Nucleus accumbens (tissue), 56 donors: ENCODE measurements at regions not wholly inside any gene's neighbourhood (a gene's known extent, or its start where the extent isn't known, plus 50 kb on each side); places are given as distances from the start of the nearest gene placed in this dataset.

Experiments
- DNase-seq, 56 donors: peaks; one replicate each; lab custom pipeline; 2025; lab: John Stamatoyannopoulos, UW

DNA sequence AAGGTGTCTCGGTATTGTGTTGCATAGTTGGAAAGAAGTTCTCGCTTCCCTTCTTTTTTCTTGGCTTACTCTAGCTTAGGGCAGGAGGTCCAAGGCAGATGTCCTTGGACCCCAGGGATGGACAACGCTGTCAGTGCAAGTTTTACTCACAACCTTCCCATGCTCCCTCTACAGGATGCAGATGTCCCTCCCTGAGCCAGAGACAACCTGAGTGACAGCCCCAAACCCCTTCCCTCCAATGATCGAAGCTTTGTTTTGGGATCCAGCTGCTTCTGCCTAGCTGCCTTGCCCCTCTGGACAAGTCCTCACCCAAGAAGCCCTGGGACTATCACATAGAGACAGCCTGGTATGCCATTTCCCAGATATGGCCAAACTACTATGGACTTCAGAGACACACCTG is 112.0 kb upstream of the RAP1B start:
- no peak for DNase-seq

DNA sequence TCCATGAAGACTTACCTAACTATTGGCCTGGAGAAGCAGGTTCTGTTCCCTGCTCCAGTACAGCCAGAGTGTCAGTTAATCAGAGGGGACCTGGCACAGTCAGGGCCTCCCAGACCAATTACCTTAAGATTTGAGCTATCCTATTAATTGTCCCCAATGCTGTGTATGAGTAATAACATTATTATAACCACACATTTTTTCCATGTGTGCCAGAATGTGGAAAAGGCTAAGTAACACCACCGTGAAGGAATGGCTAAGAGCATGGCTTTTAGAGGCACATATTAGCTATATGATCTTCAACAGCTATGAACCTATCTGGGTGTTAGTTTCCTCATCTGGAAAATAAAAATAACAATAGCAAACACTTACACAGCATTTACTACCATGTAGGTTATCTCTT is 111.1 kb upstream of the RAP1B start:
- no peak for DNase-seq

DNA sequence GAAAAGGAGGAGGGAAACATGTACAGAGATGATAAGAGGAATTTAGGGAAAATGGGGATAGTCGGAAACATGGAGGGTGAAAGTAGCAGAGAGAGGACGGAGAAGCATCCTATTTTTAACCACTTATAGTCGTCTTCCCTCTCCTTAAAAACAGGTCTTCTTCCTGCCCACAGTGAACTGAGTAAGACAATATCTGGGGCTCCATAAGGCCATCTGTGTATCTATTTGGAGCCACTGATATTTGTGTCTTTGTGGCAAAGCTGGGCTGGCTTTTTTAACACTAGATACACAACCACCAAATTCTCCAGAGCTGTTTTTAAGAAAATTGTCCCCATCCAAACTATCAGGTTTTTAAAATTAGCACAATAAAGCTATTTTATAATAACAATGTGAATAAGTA is 109.5 kb upstream of the RAP1B start:
- DNase-seq: no peak

DNA sequence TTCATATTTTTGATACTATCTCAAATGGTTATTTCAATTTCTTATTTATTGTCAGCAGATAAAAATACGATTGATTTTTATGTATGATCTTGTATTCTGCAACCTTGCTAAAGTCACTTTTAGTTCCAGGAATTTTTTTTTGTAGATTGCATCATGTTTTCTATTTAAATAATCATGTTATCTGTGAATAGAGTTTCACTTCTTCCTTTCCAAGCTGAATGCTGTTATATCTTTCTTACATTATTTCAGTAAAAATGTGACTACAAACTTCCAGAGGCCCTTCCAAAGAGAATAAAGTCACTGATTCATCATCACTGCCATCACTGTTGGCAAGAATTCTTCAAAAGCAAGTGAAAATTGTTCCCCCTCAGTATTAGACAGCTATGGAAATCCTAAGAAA is 104.7 kb upstream of the RAP1B start:
- no peak for DNase-seq

DNA sequence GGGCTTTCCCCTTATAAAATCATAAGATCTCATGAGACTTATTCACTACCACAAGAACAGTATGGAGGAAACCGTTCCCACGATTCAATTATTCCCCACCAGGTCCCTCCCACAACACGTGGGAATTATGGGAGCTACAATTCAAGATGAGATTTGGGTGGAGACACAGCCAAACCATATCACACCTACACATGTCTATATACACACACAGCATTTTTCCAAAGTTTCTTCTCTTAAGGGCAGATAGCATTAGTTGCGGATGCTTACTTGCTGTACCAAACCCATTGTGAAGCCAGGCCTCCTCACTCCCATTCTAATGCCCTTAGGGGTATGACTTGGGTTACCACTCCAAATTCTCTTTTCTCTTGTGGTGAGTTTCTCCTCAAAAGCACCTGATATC is 104.1 kb upstream of the RAP1B start:
- no peak for DNase-seq

DNA sequence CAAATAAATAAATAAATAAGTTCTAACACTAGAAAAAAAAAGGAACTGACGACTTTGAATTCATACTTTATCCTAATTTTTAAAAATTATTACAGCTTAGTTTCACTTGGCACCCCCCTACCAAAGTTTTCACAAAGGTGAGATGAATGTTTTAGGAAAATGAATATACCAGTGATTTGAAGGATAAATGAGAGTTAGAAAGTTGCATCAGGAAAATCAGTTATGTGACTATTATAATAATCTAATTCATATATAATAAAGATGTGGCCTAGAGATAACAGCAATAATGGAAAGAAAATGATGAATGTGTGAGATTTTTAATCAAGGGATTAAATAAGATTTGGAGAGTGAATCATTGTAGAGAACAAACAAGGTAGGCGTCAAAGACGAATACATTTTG is 103.0 kb upstream of the RAP1B start:
- DNase-seq: no peak

DNA sequence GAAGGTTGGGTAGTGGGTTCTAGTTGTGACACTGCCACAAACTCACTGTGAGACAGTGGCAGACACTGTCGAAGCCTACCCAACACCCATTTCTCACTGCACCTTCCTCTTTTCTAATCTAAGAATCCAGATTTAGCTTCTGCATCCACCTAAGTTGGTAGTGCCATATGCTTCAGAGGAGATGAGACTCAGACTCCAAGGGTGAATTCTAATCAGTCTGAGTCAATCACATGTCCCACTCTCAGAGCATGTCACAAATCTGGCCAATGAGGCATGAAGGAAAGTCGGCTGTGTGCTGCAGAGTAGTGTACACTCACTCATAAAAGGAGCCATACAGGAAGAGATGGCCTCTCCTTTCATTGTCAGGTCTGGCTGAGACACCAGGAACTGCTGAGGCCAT is 102.1 kb upstream of the RAP1B start:
- DNase-seq: no peak

DNA sequence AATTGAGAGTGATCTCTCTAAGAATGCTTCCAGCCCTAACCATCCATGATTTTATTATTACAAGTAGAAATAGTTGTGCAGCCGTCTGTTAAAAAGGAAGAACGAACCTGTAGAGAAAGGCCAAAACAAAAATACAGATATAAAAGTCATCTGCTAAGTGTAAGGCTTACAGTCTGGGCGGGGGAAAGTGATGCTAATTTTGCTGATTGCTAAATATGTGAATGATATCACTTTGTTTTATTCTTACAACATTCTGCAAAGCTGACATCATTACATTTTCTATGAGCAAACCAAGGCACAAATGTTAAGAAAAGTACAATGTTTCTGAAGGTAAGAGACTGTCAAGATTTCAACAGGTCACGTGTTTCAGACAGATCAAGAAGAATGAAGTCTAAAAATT is 101.5 kb upstream of the RAP1B start:
- DNase-seq: no peak

DNA sequence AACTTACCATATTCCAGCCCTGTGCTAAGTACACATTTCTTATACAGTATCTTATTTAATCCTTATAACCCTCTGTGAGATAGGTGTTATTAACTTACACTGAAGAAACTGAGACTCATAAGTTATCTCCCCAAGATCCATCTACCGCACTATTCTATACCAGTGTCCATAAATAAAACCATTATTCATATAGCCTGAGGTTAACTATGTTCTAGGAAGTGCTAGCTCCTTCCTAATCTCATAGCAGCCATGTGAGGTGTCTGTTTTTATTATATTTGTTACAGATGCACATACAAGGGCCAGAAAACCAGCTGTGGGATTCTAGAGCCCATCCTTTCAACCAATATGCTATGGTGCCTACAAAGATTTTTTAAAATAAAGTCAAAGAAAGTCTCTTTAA is 100.3 kb upstream of the RAP1B start:
- no peak for DNase-seq

DNA sequence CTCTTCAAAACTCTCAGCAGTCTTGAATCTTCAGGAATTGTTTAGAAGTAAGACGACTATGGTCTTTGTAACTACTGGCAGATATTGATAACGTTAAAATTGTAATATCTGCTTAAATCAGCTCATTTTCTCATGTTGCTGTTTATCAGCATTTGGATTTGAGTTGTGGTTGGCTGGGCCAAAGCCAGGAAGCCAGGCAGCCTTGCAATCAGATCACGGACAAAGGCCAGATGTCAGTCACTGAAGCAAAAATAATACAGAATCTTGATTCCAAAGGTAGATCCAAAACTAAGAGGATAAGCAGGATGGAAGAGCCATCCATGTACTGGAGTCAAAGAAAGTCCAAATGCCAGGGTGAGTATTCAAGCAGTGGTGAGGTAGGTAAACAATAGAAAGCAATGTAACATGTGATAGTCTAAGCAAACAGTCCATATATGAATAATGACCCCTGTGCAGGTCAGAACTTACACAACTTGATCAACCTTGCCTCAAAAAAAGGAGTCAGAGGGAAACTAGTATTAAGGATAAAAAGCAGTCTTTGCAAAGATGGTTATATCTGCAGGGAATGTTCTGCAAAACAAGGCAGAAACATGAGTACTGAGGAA is 95.8 kb upstream of the RAP1B start:
- no peak for DNase-seq

DNA sequence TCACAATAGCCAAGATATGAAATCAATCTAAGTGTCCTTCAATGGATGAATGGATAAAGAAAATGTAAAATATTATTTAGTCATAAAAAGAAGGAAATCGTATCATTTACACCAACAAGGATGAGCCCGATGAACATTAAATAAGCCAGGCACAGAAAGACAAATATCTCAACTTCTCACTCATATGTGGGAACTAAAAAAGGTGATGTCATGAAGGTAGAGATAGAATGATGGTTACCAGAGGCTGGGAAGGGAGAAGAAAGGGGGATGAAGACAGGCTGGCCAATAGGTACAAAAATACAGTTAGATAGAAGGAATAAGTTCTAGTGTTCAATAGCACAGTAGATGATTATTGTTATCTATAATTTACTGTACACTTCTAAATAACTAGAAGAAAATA is 94.9 kb upstream of the RAP1B start:
- DNase-seq: no peak

DNA sequence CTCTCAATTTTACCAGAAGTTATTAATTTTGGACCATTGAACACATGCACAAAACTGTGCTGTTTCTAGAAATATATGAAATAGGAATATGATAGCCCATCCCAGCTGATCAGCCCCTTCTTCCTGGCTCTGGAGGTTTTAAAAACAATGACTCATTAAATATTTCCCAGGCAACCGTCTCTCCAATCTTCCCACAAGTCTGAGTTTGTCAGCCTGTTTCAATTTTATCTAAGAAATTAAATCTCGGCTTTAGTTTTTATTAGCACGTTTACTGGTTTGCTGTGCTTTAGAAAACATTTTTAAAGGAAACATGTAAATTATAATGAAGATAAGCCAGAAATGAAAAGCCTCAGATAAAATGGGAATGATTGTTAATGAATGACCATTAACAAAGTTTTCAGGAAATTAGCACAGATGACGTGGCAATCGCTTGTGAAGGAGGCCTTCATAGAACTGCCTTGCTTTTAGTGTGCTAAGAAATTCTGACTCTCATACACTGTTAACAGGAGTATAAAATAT is 89.3 kb upstream of the RAP1B start:
- no peak for DNase-seq

DNA sequence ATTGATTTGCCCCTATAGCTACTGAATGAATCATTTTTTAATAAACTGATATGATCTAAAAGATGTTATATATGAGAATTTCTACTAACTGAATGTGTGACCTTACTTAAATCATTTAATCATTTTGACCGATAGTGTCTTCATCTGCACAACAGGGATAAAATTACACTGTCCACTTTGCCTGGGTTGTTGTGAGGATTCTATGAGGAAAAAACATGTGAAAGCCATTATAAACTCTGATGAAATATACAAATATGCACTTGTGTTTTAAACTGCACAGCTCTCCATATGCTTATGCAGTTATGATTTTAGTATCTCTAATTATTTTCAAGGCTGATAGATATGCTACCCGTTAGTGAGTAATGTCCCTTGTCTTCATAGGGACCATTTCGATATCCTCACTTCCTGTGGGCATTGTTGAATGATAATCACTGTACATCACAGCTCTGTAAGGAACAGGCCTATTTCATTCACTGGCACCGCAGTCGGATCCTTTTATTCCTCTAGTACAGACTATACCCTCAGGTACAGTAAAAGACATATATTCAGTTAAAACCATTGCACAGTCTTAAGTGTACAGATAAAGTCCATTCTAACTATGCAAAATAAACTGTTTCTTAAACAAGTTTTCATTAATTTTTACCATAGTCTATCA is 88.7 kb upstream of the RAP1B start:
- DNase-seq: no peak

DNA sequence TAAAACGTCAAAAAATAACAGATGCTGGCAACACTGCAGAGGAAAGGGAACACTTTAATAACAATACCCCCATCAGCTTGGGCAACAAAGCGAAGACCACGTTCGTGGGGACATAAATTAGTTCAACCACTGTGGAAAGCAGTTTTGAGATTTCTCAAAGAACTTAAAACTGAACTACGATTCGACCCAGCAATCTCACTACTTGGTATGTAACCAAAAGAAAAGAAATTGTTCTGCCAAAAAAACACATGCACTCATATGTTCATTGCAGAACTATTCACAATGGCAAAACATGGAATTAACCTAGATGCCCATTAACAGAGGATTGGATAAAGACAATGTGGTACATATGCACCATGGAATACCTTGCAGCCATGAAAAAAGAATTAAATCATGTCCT is 81.2 kb upstream of the RAP1B start:
- no peak for DNase-seq

DNA sequence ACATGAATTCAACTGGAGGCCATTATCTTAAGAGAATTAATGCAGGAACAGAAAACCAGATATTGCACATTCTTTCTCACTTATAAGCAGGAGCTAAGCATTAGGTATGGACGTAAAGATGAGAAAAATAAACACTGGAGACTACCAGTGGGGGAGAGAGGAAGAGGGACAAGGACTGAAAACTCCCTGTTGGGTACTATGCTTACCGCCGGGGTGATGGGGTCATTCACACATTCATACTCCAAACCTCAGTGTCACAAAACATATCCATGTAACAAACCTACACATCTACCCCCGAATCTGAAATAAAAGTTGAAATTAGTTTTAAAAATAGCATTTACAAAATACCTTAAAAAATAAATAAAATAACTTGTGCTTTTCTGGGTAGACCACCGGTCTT is 80.8 kb upstream of the RAP1B start:
- no peak for DNase-seq

DNA sequence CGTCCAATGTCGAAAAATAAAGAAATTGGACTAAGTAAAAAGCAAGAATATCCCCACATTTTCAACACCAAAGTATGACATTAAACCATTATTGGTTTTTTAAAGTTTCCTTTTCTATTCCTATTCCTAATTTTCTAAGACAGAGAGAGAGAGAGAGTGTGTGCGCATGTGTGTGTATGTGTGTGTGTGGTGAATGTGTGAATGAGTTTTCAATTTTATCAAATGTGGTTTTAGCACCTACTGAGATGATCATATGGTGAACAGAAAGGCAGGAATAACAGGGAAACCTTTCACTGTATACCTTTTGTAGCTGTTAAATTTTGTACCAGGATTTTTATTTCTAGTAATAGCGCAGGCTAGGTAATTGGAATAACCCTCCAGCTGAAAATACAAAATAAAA is 80.4 kb upstream of the RAP1B start:
- no peak for DNase-seq

DNA sequence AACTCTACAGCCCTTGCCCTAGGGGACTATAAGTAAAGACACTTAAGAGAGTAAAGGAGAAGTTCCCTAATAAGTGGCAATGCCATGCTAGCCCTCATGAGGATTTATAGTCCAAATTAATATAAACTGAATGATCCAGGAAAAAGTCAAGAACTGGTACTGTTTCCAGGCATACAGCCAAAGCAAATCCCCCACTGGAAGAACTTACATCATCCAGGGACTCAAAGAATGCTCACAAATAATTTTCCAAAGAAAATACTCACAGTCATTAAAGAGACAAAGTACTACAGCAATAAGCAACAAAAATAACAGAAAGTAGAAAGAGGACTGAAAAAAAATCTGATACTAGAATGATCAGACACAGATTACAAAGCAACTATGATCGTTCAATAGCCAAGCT is 79.7 kb upstream of the RAP1B start:
- DNase-seq: no peak

DNA sequence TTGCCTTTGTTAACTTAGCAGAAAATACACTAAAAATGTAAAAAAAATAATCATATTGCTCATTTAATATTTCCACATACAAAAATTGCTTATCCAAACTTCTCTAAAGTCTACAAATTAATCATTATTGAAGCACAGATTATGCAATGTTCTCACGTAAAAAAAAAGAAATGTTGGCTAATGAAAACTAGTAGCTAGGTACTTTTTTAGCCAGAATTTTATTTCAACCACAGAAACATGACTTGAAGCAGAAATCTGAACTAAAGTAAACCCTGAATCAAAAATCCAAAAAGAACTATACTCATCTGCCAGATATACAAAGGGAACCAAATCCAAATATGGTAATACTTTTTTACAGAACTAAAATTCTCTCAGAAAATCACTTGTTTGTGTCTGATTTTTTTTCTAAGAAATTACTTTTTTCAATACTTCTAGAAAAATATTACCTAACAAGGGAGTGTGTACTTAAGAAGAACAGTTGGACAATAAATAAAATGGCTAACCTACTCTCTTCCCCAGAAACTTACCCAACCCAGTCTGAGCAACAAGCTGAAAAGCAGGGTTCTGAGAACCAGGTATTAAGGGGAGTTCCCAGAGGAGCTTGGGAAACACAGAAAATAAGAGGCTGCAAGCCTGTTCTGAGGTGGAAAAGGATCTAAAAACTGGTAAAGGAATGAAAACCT is 78.4 kb upstream of the RAP1B start:
- no peak for DNase-seq

DNA sequence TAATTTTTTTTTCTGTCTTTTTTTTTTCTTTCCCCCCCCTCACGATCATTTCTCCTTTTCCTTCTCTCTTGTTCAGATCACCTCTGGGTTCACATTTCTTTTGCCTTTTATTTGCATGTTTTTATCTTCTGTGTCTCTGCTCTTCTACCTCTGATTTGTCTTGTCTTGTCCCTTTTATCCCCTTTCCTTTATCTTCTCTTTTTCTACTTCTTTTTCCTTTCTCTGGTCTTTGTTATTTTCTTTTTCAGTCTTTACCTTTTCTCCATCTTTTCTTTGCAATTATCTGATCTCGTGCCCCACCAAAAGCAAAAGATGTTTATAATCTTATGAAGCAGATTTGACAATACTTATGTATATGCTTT is 77.8 kb upstream of the RAP1B start:
- no peak for DNase-seq

DNA sequence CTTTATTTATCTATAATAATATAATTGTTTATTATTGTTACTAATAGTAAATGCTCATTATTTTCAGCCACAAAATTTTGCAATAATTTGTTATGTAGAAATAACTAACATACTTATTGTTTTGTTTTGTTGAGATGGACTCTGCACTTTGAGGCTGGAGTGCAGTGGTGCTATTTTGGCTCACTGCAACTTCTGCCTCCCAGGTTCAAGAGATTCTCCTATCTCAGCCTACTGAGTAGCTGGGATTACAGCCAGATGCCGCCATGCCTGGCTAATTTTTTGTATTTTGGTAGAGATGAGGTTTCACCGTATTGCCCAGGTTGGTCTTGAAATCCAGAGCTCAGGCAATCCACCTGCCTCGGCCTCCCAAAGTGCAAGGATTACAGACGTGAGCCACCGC is 76.6 kb upstream of the RAP1B start:
- no peak for DNase-seq

DNA sequence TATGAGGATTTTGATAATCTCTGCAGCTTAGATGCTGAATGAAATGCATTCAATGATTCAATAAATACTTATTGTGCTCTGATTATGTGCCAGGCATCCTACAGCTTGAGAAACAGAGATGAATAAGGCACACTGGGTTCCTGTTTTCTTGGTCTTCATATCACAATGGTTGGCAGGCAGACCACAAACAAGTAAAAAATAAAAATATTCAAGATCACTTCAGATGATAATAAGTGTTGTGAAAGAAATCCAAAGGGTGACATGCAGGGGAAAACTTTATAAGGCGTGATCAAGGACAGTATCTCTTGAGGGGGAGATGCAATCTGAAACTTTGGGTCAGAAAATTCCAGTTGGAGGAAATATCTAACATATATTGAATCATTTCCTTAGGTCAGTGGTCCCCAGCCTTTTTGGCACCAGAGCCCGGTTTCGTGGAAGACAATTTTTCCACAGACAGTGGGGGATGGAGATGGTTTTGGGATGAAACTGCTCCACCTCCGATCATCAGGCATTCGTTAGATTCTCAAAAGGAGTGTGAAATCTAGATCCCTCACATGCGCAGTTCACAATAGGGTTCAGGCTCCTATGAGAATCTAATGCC is 73.7 kb upstream of the RAP1B start:
- DNase-seq: no peak

DNA sequence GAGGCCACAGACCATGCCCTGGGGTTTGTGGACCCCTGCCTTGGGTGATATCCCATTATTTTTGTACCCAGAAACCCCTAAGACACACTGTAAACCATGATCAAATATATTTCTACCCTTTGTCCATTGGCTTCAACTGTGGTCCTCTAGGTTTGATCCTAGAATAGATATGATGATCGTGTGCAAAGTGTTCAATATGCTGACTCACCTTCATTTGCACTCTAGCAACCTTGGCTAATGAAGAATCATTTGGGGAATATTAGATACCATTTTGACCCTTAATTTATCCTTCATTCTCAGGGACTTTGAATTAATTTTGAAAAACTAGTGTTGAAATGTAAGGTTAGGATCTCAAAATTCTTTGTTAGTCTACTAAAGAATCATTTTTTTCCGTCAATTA is 73.1 kb upstream of the RAP1B start:
- no peak for DNase-seq
